HepG2 (cell line): ENCODE measurements at regions not wholly inside any gene's neighbourhood (a gene's known extent, or its start where the extent isn't known, plus 50 kb on each side); places are given as distances from the start of the nearest gene placed in this dataset.

Source experiments
- BRD4 ChIP-seq: sonication (generic); formaldehyde crosslinking; IDR thresholded peaks from 2 replicates; pipeline ENCODE4 v1.4.0; 2020; ENCODE audit warnings: missing genetic modification reagents
- EP300 ChIP-seq, 3 experiments: sonication (generic) in 1 of 3; formaldehyde crosslinking in 1 of 3; IDR thresholded peaks; 2 replicates each; pipeline versions ENCODE4 v1.5.1 to v1.6.1; 2011 to 2020; ENCODE audit warnings: low read depth in 2 of 3, low read length in 2 of 3, borderline replicate concordance in 1 of 3, improper control_type of control experiment in 1 of 3, mild to moderate bottlenecking in 1 of 3, missing genetic modification reagents in 1 of 3, moderate library complexity in 1 of 3
- FOXJ3 ChIP-seq: sonication (generic); formaldehyde crosslinking; IDR thresholded peaks from 2 replicates; pipeline ENCODE4 v1.4.0; 2020; ENCODE audit warnings: missing genetic modification reagents, mild to moderate bottlenecking, borderline replicate concordance
- GABPA ChIP-seq, 2 experiments: IDR thresholded peaks; 2 replicates each; pipeline ENCODE4 v1.6.1; 2011 to 2016; ENCODE audit warnings: low read depth in 2 of 2, low read length in 1 of 2, missing biosample characterization in 1 of 2, missing genetic modification characterization in 1 of 2
- HNF4A ChIP-seq: sonication (generic); formaldehyde crosslinking; IDR thresholded peaks from 2 replicates; pipeline ENCODE4 v1.4.0; 2020; ENCODE audit warnings: missing genetic modification reagents
- HOXA5 ChIP-seq: sonication (generic); formaldehyde crosslinking; IDR thresholded peaks from 2 replicates; pipeline ENCODE4 v1.4.0; 2020; ENCODE audit warnings: missing genetic modification reagents
- SMC3 ChIP-seq: IDR thresholded peaks from 2 replicates; pipeline ENCODE4 v1.6.1; 2011; ENCODE audit warnings: low read length, improper control_type of control experiment
- TBX2 ChIP-seq: sonication (generic); formaldehyde crosslinking; IDR thresholded peaks from 2 replicates; pipeline ENCODE4 v1.5.0; 2020; ENCODE audit warnings: missing genetic modification reagents, mild to moderate bottlenecking, borderline replicate concordance
- YY1 ChIP-seq: IDR thresholded peaks from 2 replicates; pipeline ENCODE4 v1.6.1; 2011; ENCODE audit warnings: low read length, low read depth, moderate library complexity, mild to moderate bottlenecking; ENCODE audit not compliant: insufficient read depth, insufficient replicate concordance
- ZMYM2 ChIP-seq: sonication (generic); formaldehyde crosslinking; IDR thresholded peaks from 2 replicates; pipeline ENCODE4 v1.8.0; 2022; ENCODE audit warnings: mild to moderate bottlenecking, missing genetic modification reagents
- TF ChIP-seq, protein P1 (sequence below): sonication (generic); formaldehyde crosslinking; IDR thresholded peaks from 2 replicates; pipeline ENCODE4 v1.4.0; 2020; ENCODE audit warnings: missing genetic modification reagents
- TF ChIP-seq, protein P2 (sequence below): sonication (generic); formaldehyde crosslinking; IDR thresholded peaks from 2 replicates; pipeline ENCODE4 v1.4.0; 2020; ENCODE audit warnings: missing genetic modification reagents
- TF ChIP-seq, protein P3 (sequence below): sonication (generic); formaldehyde crosslinking; IDR thresholded peaks from 2 replicates; pipeline ENCODE4 v1.5.0; 2020; ENCODE audit warnings: mild to moderate bottlenecking, missing genetic modification reagents, borderline replicate concordance

GRCh38 chr19:46954502-46954992 lies 65.1 kb upstream of the NPAS1 start (continued):
- TF ChIP-seq ZMYM2 (CRISPR knock-in tag) = peak; percentile 60; the same call in 1 of the 2 replicates
- TF ChIP-seq HNF4A (CRISPR knock-in tag) = peak; percentile 62
- peak; percentile 11 for TF ChIP-seq YY1
- TF ChIP-seq, protein P1, sequence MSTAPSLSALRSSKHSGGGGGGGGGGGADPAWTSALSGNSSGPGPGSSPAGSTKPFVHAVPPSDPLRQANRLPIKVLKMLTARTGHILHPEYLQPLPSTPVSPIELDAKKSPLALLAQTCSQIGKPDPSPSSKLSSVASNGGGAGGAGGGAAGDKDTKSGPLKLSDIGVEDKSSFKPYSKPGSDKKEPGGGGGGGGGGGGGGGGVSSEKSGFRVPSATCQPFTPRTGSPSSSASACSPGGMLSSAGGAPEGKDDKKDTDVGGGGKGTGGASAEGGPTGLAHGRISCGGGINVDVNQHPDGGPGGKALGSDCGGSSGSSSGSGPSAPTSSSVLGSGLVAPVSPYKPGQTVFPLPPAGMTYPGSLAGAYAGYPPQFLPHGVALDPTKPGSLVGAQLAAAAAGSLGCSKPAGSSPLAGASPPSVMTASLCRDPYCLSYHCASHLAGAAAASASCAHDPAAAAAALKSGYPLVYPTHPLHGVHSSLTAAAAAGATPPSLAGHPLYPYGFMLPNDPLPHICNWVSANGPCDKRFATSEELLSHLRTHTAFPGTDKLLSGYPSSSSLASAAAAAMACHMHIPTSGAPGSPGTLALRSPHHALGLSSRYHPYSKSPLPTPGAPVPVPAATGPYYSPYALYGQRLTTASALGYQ = peak; percentile 45; the same call in 1 of the 2 replicates
- peak; percentile 73; the same call in 1 of the 2 replicates for TF ChIP-seq FOXJ3 (CRISPR knock-in tag)
- TF ChIP-seq EP300 (IDR thresholded peaks at IDR 0.05; ENCODE audit: low read depth in 2 of 2, low read length in 2 of 2) = peak; percentile 68 to 80; a peak in 2 of 4 replicates
- TF ChIP-seq EP300 (CRISPR knock-in tag; IDR thresholded peaks at IDR 0.05; ENCODE audit: borderline replicate concordance) = no peak
- TF ChIP-seq GABPA (IDR thresholded peaks at IDR 0.05; ENCODE audit: low read depth, low read length) = no peak
- TF ChIP-seq GABPA (CRISPR knock-in tag; IDR thresholded peaks at IDR 0.05; ENCODE audit: low read depth) = 0 out of 2 replicates have a peak, but pooled peaks have one; percentile 26
- peak; percentile 62 for TF ChIP-seq TBX2 (CRISPR knock-in tag)
- TF ChIP-seq, protein P2, sequence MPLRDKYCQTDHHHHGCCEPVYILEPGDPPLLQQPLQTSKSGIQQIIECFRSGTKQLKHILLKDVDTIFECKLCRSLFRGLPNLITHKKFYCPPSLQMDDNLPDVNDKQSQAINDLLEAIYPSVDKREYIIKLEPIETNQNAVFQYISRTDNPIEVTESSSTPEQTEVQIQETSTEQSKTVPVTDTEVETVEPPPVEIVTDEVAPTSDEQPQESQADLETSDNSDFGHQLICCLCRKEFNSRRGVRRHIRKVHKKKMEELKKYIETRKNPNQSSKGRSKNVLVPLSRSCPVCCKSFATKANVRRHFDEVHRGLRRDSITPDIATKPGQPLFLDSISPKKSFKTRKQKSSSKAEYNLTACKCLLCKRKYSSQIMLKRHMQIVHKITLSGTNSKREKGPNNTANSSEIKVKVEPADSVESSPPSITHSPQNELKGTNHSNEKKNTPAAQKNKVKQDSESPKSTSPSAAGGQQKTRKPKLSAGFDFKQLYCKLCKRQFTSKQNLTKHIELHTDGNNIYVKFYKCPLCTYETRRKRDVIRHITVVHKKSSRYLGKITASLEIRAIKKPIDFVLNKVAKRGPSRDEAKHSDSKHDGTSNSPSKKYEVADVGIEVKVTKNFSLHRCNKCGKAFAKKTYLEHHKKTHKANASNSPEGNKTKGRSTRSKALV = peak; percentile 78; the same call in 1 of the 2 replicates
- TF ChIP-seq, protein P3, sequence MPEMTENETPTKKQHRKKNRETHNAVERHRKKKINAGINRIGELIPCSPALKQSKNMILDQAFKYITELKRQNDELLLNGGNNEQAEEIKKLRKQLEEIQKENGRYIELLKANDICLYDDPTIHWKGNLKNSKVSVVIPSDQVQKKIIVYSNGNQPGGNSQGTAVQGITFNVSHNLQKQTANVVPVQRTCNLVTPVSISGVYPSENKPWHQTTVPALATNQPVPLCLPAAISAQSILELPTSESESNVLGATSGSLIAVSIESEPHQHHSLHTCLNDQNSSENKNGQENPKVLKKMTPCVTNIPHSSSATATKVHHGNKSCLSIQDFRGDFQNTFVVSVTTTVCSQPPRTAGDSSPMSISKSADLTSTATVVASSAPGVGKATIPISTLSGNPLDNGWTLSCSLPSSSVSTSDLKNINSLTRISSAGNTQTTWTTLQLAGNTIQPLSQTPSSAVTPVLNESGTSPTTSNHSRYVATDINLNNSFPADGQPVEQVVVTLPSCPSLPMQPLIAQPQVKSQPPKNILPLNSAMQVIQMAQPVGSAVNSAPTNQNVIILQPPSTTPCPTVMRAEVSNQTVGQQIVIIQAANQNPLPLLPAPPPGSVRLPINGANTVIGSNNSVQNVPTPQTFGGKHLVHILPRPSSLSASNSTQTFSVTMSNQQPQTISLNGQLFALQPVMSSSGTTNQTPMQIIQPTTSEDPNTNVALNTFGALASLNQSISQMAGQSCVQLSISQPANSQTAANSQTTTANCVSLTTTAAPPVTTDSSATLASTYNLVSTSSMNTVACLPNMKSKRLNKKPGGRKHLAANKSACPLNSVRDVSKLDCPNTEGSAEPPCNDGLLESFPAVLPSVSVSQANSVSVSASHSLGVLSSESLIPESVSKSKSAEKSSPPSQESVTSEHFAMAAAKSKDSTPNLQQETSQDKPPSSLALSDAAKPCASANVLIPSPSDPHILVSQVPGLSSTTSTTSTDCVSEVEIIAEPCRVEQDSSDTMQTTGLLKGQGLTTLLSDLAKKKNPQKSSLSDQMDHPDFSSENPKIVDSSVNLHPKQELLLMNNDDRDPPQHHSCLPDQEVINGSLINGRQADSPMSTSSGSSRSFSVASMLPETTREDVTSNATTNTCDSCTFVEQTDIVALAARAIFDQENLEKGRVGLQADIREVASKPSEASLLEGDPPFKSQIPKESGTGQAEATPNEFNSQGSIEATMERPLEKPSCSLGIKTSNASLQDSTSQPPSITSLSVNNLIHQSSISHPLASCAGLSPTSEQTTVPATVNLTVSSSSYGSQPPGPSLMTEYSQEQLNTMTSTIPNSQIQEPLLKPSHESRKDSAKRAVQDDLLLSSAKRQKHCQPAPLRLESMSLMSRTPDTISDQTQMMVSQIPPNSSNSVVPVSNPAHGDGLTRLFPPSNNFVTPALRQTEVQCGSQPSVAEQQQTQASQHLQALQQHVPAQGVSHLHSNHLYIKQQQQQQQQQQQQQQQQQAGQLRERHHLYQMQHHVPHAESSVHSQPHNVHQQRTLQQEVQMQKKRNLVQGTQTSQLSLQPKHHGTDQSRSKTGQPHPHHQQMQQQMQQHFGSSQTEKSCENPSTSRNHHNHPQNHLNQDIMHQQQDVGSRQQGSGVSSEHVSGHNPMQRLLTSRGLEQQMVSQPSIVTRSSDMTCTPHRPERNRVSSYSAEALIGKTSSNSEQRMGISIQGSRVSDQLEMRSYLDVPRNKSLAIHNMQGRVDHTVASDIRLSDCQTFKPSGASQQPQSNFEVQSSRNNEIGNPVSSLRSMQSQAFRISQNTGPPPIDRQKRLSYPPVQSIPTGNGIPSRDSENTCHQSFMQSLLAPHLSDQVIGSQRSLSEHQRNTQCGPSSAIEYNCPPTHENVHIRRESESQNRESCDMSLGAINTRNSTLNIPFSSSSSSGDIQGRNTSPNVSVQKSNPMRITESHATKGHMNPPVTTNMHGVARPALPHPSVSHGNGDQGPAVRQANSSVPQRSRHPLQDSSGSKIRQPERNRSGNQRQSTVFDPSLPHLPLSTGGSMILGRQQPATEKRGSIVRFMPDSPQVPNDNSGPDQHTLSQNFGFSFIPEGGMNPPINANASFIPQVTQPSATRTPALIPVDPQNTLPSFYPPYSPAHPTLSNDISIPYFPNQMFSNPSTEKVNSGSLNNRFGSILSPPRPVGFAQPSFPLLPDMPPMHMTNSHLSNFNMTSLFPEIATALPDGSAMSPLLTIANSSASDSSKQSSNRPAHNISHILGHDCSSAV = no peak
- TF ChIP-seq BRD4 = no peak
- peak; percentile 8; the same call in 1 of the 2 replicates for TF ChIP-seq SMC3
- TF ChIP-seq HOXA5 (CRISPR knock-in tag) = peak; percentile 27; the same call in 1 of the 2 replicates
